GM23248 (cell line): ENCODE measurements at regions not wholly inside any gene's neighbourhood (a gene's known extent, or its start where the extent isn't known, plus 50 kb on each side); places are given as distances from the start of the nearest gene placed in this dataset.
"Not testable (repeated sequence)": the region's sequence is repeated elsewhere in the genome, so short reads cannot be mapped to it uniquely, and the experiment has no call there.

Experiments
- DNase-seq: peaks from one replicate; pipeline ENCODE4 v3.0.0-alpha.2; 2015
- H2AFZ ChIP-seq: fragments of 200-600 bp; sonication (generic); 2 replicates; pipeline ENCODE4 v1.6.1; 2016; ENCODE audit warnings: antibody characterized with exemption
- H3F3A ChIP-seq: fragments of 200-600 bp; sonication (generic); 2 replicates; pipeline ENCODE4 v1.6.1; 2016; ENCODE audit warnings: mild to moderate bottlenecking, antibody characterized with exemption, mixed run types; ENCODE audit not compliant: insufficient read depth
- H3K27ac ChIP-seq: fragments of 200-600 bp; sonication (generic); 2 replicates; pipeline ENCODE4 v1.5.1; 2016; ENCODE audit warnings: mild to moderate bottlenecking
- H3K27me3 ChIP-seq: fragments of 200-600 bp; sonication (generic); replicated peaks from 2 replicates; pipeline ENCODE4 v1.6.1; 2016; ENCODE audit warnings: mild to moderate bottlenecking; ENCODE audit not compliant: insufficient read depth
- H3K36me3 ChIP-seq: fragments of 200-600 bp; sonication (generic); 2 replicates; pipeline ENCODE4 v1.6.1; 2016; ENCODE audit warnings: low read depth, mild to moderate bottlenecking
- H3K4me1 ChIP-seq: fragments of 200-600 bp; sonication (generic); 2 replicates; pipeline ENCODE4 v1.6.1; 2016; ENCODE audit warnings: mild to moderate bottlenecking; ENCODE audit not compliant: insufficient read depth
- H3K4me2 ChIP-seq: fragments of 200-600 bp; sonication (generic); one replicate; pipeline ENCODE4 v1.6.1; 2016; ENCODE audit warnings: mild to moderate bottlenecking; ENCODE audit not compliant: unreplicated experiment
- H3K4me3 ChIP-seq: fragments of 200-600 bp; sonication (generic); 2 replicates; pipeline ENCODE4 v1.5.1; 2016; ENCODE audit warnings: mild to moderate bottlenecking
- H3K79me2 ChIP-seq: fragments of 200-600 bp; sonication (generic); 2 replicates; pipeline ENCODE4 v1.6.1; 2016; ENCODE audit warnings: mild to moderate bottlenecking; ENCODE audit not compliant: insufficient read depth
- H3K9ac ChIP-seq: fragments of 200-600 bp; sonication (generic); 2 replicates; pipeline ENCODE4 v1.6.1; 2016; ENCODE audit warnings: mild to moderate bottlenecking
- H3K9me2 ChIP-seq: fragments of 200-600 bp; sonication (generic); 2 replicates; pipeline ENCODE4 v1.6.1; 2016; ENCODE audit warnings: mixed run types, mild to moderate bottlenecking, moderate library complexity; ENCODE audit not compliant: insufficient read depth
- H3K9me3 ChIP-seq: fragments of 200-600 bp; sonication (generic); one replicate; pipeline ENCODE4 v1.6.1; 2017; ENCODE audit warnings: low read depth
- H4K20me1 ChIP-seq: fragments of 200-600 bp; sonication (generic); 2 replicates; pipeline ENCODE4 v1.6.0; 2016; ENCODE audit not compliant: insufficient read depth
- EZH2 ChIP-seq: fragments of 200-600 bp; sonication (generic); IDR thresholded peaks from 2 replicates; pipeline ENCODE4 v1.6.1; 2018; ENCODE audit warnings: antibody characterized with exemption, mild to moderate bottlenecking; ENCODE audit not compliant: insufficient read depth, poor library complexity, severe bottlenecking
- EZH2phosphoT487 ChIP-seq: fragments of 200-600 bp; sonication (generic); IDR thresholded peaks from 2 replicates; pipeline ENCODE4 v1.6.1; 2018; ENCODE audit warnings: antibody characterized with exemption, moderate library complexity, mild to moderate bottlenecking, low read depth; ENCODE audit not compliant: insufficient read depth
- WGBS, 2 experiments: methylation state at CpG; one replicate each; pipeline ENCODE4 v1.1.6; 2015 to 2017; ENCODE audit warnings: low lambda C conversion rate in 2 of 2, low coverage in 1 of 2; ENCODE audit errors: missing lambda C conversion rate in 2 of 2; 5-methylcytosine and 5-hydroxymethylcytosine counted together
- in situ Hi-C: fragments of 300-500 bp; cut with MboI; formaldehyde crosslinking; loops from 2 replicates; pipeline ENCODE4 v1.15.0; 2020

DNA sequence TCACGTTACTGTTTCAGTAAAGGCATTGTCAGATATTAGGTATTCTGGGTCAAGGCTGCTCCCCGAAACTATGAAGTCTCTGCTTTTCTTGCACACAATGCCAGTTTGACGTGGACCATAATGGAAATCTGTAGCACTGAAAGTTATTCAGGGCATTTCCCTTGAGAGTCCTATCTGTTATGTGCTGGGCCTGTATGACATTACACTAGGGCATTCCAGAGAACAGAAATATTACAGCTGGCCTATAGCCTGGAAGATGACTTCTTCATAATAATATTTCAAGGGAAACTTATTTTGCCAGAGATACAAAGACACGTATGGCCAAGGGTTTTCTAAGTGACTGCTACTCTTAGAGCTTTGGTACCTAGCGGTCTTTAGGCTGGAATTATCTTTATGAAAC, 613.6 kb upstream of the CBLB start:
- H3F3A ChIP-seq = no peaks in the 10 kb centered on the region
- no peaks in the 10 kb centered on the region for H4K20me1 ChIP-seq
- no peaks in the 10 kb centered on the region for H3K4me1 ChIP-seq
- H2AFZ ChIP-seq = no peak overlapping the region
- TF ChIP-seq EZH2 (no peak), EZH2phosphoT487 (no peak)
- H3K27ac ChIP-seq = no peak overlapping the region
- no peaks in the 10 kb centered on the region for H3K9me2 ChIP-seq
- no peaks in the 10 kb centered on the region for H3K79me2 ChIP-seq
- no peak overlapping the region for H3K4me3 ChIP-seq
- no peaks in the 10 kb centered on the region for H3K36me3 ChIP-seq
- H3K9ac ChIP-seq = no peak overlapping the region
- no peak overlapping the region for H3K4me2 ChIP-seq
- H3K27me3 ChIP-seq = no peaks in the 10 kb centered on the region
- DNase-seq = peak; percentile 37
- in situ Hi-C loops = no loop called here
- 78% methylated on average over 5 of the region's 5 CpGs for WGBS, 2 experiments
- no peaks in the 10 kb centered on the region for H3K9me3 ChIP-seq

DNA sequence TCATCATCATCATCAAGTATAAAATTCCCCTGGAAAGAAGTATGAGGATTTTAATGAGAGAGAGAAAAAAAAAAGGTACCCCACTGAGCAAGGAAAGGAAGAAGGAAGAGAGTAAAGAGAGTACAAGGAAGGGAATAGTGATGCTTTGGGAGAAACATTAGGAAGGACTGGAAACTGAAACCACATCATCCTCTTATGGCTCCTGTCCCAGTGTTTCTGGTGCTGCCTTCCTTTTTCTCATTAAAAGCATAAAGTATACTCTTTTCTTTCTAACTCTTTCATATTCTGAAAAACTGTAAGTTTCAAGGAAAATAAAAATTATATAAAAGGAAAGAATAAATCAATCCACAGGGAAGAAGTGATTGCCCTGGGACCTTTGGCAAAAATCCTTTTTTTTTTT, 616.4 kb upstream of the CBLB start:
- Histone ChIP-seq H3K9me2 (no peaks in the 10 kb centered on the region), H2AFZ (peak overlapping the region; percentile 10; the same call in 1 of the 2 replicates), H3K27me3 (no peaks in the 10 kb centered on the region), H3F3A (no peaks in the 10 kb centered on the region), H3K27ac (no peak overlapping the region), H3K36me3 (no peaks in the 10 kb centered on the region), H3K9me3 (no peaks in the 10 kb centered on the region), H3K4me1 (no peaks in the 10 kb centered on the region), H3K9ac (no peak overlapping the region), H3K79me2 (no peaks in the 10 kb centered on the region), H3K4me3 (no peak overlapping the region), H4K20me1 (no peaks in the 10 kb centered on the region), H3K4me2 (no peak overlapping the region)
- DNase-seq = peak; percentile 17
- TF ChIP-seq EZH2phosphoT487 (no peak), EZH2 (no peak)
- in situ Hi-C loops = no loop called here

DNA sequence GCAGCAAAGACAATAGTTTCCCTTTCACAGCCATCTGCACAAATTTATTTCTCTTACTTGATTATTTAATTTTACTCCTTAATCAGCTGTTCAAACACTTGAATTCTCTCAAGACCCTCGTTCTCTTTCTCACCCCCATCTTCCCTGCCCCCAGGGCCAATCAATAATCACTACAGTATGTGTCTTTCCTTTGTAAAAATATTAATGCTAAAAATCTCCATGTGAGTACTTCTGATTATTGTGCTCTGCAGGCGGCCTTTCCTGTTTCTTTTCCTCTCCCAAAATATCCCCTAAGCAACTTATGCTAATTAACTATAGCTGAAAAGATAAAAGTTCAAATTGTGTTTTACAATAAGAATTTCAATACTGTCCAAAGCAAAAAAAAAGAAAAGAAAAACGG, 617.0 kb upstream of the CBLB start:
- in situ Hi-C loops = no loop called here
- 48 to 49% methylated on average over 3 of the region's 3 CpGs for WGBS, 2 experiments
- H3K9ac ChIP-seq = no peak overlapping the region

DNA sequence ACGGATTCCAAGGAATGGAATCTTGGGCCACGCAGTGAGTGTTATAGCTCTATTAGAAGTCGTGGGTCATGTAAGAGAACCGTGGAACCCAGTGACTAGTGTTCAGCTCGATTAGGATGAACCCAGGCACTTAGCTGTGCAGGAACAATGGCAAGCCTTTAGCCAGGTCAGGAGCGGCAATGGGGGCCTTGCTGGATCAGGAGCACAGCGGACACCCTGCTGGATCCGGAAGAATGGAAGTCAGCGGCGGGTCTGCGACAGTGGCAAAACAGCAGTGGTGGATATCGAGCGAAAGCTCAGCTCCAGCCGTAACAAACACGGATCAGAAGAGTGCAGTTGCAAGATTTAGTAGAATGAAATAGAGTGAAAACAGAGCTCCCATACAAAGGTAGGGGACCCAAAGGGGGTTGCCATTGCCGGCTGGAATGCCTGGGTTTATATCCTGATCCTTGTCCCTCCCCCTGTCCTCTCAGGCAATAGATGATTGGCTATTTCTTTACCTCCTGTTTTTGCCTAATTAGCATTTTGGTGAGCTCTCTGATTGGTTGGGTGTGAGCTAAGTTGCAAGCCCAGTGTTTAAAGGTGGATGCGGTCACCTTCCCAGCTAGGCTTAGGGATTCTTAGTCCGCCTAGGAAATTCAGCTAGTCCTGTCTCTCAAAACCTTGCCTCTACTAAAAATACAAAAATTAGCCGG, 618.3 kb upstream of the CBLB start:
- H3K36me3 ChIP-seq, H3K9ac ChIP-seq, H3F3A ChIP-seq, H4K20me1 ChIP-seq, H3K27ac ChIP-seq, H3K4me3 ChIP-seq, DNase-seq, H3K9me3 ChIP-seq, H3K27me3 ChIP-seq, H3K4me2 ChIP-seq, H3K79me2 ChIP-seq, H3K9me2 ChIP-seq, H2AFZ ChIP-seq, in situ Hi-C loops, H3K4me1 ChIP-seq: not testable (repeated sequence)
- WGBS, 2 experiments = 91 to 92% methylated on average over 19 of the region's 19 CpGs

More for the DNA sequence above, 617.0 kb upstream of the CBLB start:
- Histone ChIP-seq H3K4me2 (no peak overlapping the region), H3K79me2 (no peaks in the 10 kb centered on the region), H3K27me3 (no peaks in the 10 kb centered on the region), H3K9me2 (no peaks in the 10 kb centered on the region), H3F3A (no peaks in the 10 kb centered on the region), H3K4me1 (no peaks in the 10 kb centered on the region), H2AFZ (0 out of 2 replicates have a peak overlapping the region, but pooled peaks have one; percentile 10), H4K20me1 (no peaks in the 10 kb centered on the region), H3K4me3 (no peak overlapping the region), H3K36me3 (no peaks in the 10 kb centered on the region), H3K27ac (no peak overlapping the region), H3K9me3 (no peaks in the 10 kb centered on the region)
- TF ChIP-seq EZH2phosphoT487 (no peak), EZH2 (no peak)
- no peak for DNase-seq

DNA sequence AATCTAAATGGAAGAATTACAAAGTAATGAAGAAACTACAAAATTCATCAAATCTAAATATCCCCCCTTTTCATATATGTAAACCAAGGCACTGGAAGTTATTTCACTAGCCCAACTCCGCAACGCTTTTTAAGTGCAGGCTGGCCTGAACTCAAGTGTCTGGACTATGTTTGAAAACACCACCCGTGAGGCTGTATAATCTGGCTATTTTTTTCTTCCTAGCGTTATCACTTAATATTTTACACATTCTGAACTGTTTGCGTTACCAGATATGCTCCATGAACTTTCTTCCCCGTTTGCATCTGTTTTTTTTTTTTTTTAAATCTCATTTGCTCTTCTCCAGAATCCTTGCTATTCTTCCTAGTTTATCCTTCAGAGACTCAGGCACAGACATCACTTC, 619.5 kb upstream of the CBLB start:
- H3K36me3 ChIP-seq = no peaks in the 10 kb centered on the region
- H3K27me3 ChIP-seq = no peaks in the 10 kb centered on the region
- TF ChIP-seq EZH2 (no peak), EZH2phosphoT487 (no peak)
- DNase-seq = no peak
- no peaks in the 10 kb centered on the region for H3K79me2 ChIP-seq
- H4K20me1 ChIP-seq = no peaks in the 10 kb centered on the region
- H3K4me1 ChIP-seq = no peaks in the 10 kb centered on the region
- WGBS, 2 experiments = 83 to 85% methylated on average over 6 of the region's 6 CpGs
- no peak overlapping the region for H3K4me2 ChIP-seq
- no peak overlapping the region for H2AFZ ChIP-seq
- H3K9me2 ChIP-seq = no peaks in the 10 kb centered on the region
- no peaks in the 10 kb centered on the region for H3F3A ChIP-seq
- H3K9ac ChIP-seq = no peak overlapping the region
- H3K9me3 ChIP-seq = no peaks in the 10 kb centered on the region
- in situ Hi-C loops = no loop called here
- H3K27ac ChIP-seq = no peak overlapping the region
- no peak overlapping the region for H3K4me3 ChIP-seq
